ENCODE measurements at regions not wholly inside any gene's neighbourhood (a gene's known extent, or its start where the extent isn't known, plus 50 kb on each side); places are given as distances from the start of the nearest gene placed in this dataset.

GRCh38 chr16:29321585-29321984 lies 84.9 kb downstream of the NPIPB11 start:
- TF ChIP-seq, protein P1, sequence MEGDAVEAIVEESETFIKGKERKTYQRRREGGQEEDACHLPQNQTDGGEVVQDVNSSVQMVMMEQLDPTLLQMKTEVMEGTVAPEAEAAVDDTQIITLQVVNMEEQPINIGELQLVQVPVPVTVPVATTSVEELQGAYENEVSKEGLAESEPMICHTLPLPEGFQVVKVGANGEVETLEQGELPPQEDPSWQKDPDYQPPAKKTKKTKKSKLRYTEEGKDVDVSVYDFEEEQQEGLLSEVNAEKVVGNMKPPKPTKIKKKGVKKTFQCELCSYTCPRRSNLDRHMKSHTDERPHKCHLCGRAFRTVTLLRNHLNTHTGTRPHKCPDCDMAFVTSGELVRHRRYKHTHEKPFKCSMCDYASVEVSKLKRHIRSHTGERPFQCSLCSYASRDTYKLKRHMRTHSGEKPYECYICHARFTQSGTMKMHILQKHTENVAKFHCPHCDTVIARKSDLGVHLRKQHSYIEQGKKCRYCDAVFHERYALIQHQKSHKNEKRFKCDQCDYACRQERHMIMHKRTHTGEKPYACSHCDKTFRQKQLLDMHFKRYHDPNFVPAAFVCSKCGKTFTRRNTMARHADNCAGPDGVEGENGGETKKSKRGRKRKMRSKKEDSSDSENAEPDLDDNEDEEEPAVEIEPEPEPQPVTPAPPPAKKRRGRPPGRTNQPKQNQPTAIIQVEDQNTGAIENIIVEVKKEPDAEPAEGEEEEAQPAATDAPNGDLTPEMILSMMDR (IDR thresholded peaks at IDR 0.05) = no peak
- TF ChIP-seq POLR2A (IDR thresholded peaks at IDR 0.05) = no peak

Data from testis (tissue), 2 donors.